GM23338 (cell line): ENCODE measurements at regions not wholly inside any gene's neighbourhood (a gene's known extent, or its start where the extent isn't known, plus 50 kb on each side); places are given as distances from the start of the nearest gene placed in this dataset.
A peak's percentile ranks its signal among the peaks of the same experiment; 100 is the strongest.

ENCODE experiments used
- ATAC-seq: fragments of 200-7000 bp; cut with Tn5 transposase; 3 replicates; pipeline ENCODE4 v1.9.1; 2020
- DNase-seq: peaks from one replicate; pipeline ENCODE4 v3.0.0-alpha.2; 2015; ENCODE audit warnings: low spot score
- H2AFZ ChIP-seq: fragments of 200-600 bp; sonication (generic); 2 replicates; pipeline ENCODE4 v1.8.0; 2016; ENCODE audit warnings: antibody characterized with exemption, mild to moderate bottlenecking, moderate library complexity
- H3F3A ChIP-seq: fragments of 200-600 bp; sonication (generic); replicated peaks from 2 replicates; pipeline ENCODE4 v1.8.0; 2017; ENCODE audit warnings: antibody characterized with exemption, mixed run types, low read depth
- H3K27ac ChIP-seq: fragments of 200-600 bp; sonication (generic); 2 replicates; pipeline ENCODE4 v1.6.1; 2016; ENCODE audit warnings: low read depth
- H3K27me3 ChIP-seq: fragments of 200-600 bp; sonication (generic); 2 replicates; pipeline ENCODE4 v1.8.0; 2016; ENCODE audit warnings: mild to moderate bottlenecking, mixed run types, moderate library complexity; ENCODE audit not compliant: insufficient read depth
- H3K36me3 ChIP-seq: fragments of 200-600 bp; sonication (generic); 2 replicates; pipeline ENCODE4 v1.8.0; 2016; ENCODE audit warnings: mild to moderate bottlenecking; ENCODE audit not compliant: insufficient read depth
- H3K4me1 ChIP-seq: fragments of 200-600 bp; sonication (generic); 2 replicates; pipeline ENCODE4 v1.8.0; 2016; ENCODE audit warnings: mild to moderate bottlenecking, moderate library complexity; ENCODE audit not compliant: insufficient read depth
- H3K4me2 ChIP-seq: fragments of 200-600 bp; sonication (generic); 2 replicates; pipeline ENCODE4 v1.7.1; 2017; ENCODE audit warnings: mixed run types
- H3K4me3 ChIP-seq: fragments of 200-600 bp; sonication (generic); 2 replicates; pipeline ENCODE4 v1.6.1; 2016; ENCODE audit warnings: mixed run types
- H3K79me2 ChIP-seq: fragments of 200-600 bp; sonication (generic); replicated peaks from 2 replicates; pipeline ENCODE4 v1.8.0; 2017; ENCODE audit warnings: mild to moderate bottlenecking; ENCODE audit not compliant: insufficient read depth
- H3K9me2 ChIP-seq: fragments of 200-600 bp; sonication (generic); 2 replicates; pipeline ENCODE4 v1.8.0; 2017; ENCODE audit not compliant: insufficient read depth
- H4K20me1 ChIP-seq: fragments of 200-600 bp; sonication (generic); replicated peaks from 2 replicates; pipeline ENCODE4 v1.8.0; 2017; ENCODE audit warnings: mild to moderate bottlenecking; ENCODE audit not compliant: insufficient read depth
- H3K27ac Mint-ChIP-seq: 2 replicates; pipeline ENCODE4 v1.8.0; 2020; ENCODE audit warnings: inconsistent platforms, mild to moderate bottlenecking, moderate library complexity, mixed read lengths
- H3K27me3 Mint-ChIP-seq: 3 replicates; pipeline ENCODE4 v1.8.0; 2022; ENCODE audit warnings: low read depth, mild to moderate bottlenecking, moderate library complexity, mixed read lengths, inconsistent platforms; ENCODE audit not compliant: insufficient read depth, poor library complexity
- H3K36me3 Mint-ChIP-seq: 3 replicates; pipeline ENCODE4 v1.8.0; 2021; ENCODE audit warnings: low read depth, mild to moderate bottlenecking, inconsistent platforms, moderate library complexity, mixed read lengths
- H3K4me1 Mint-ChIP-seq: 3 replicates; pipeline ENCODE4 v1.8.0; 2020; ENCODE audit warnings: mild to moderate bottlenecking, inconsistent platforms, mixed read lengths
- H3K4me3 Mint-ChIP-seq: 3 replicates; pipeline ENCODE4 v1.8.0; 2021; ENCODE audit warnings: moderate library complexity, mild to moderate bottlenecking, inconsistent platforms, mixed read lengths
- H3K9me3 Mint-ChIP-seq: 3 replicates; pipeline ENCODE4 v1.8.0; 2020; ENCODE audit warnings: moderate library complexity, mild to moderate bottlenecking, inconsistent platforms, mixed read lengths
- CREB1 ChIP-seq: fragments of 250-450 bp; sonication (Bioruptor Pico); IDR thresholded peaks from 2 replicates; pipeline ENCODE4 v1.5.0; 2020; ENCODE audit warnings: low read depth, mild to moderate bottlenecking, moderate library complexity
- EZH2phosphoT487 ChIP-seq: fragments of 200-600 bp; sonication (generic); IDR thresholded peaks from one replicate; pipeline ENCODE4 v1.8.1; 2018; ENCODE audit warnings: antibody characterized with exemption; ENCODE audit not compliant: unreplicated experiment
- JUNB ChIP-seq: IDR thresholded peaks from one replicate; pipeline ENCODE4 v1.6.1; 2016; ENCODE audit warnings: antibody characterized with exemption; ENCODE audit not compliant: unreplicated experiment
- NANOG ChIP-seq: IDR thresholded peaks from 2 replicates; pipeline ENCODE4 v1.6.1; 2016; ENCODE audit warnings: antibody characterized with exemption, borderline replicate concordance
- ZNF114 ChIP-seq: fragments of 250-450 bp; sonication (Bioruptor Pico); IDR thresholded peaks from 2 replicates; pipeline ENCODE4 v1.5.0; 2020; ENCODE audit warnings: mild to moderate bottlenecking, moderate library complexity
- TF ChIP-seq, protein P1 (sequence below): IDR thresholded peaks from 2 replicates; pipeline ENCODE4 v1.6.1; 2016; ENCODE audit warnings: antibody characterized with exemption
- TF ChIP-seq, protein P2 (sequence below): fragments of 250-450 bp; sonication (Bioruptor Pico); IDR thresholded peaks from 2 replicates; pipeline ENCODE4 v1.5.0; 2020; ENCODE audit warnings: mild to moderate bottlenecking, moderate library complexity

DNA sequence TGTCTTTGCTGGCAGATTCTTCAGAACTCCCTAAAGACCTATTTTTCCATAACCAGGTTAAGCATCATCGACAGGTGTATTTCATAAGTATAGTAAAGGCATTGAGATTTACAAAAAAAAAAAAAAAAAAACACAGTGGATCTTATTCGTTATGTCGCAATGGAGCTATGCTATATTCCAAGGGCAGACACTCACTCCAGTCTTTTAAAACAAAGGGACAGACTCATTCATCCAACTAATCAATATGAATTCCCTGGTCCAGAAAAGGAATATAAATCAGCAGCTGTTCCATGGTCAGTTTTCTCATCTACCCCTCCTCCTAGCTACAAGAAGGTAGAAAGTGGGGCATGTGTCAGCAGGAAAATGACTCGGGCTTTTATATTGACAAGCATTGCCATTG is 97.7 kb upstream of the MON1B start (continued):
- TF ChIP-seq, protein P1, sequence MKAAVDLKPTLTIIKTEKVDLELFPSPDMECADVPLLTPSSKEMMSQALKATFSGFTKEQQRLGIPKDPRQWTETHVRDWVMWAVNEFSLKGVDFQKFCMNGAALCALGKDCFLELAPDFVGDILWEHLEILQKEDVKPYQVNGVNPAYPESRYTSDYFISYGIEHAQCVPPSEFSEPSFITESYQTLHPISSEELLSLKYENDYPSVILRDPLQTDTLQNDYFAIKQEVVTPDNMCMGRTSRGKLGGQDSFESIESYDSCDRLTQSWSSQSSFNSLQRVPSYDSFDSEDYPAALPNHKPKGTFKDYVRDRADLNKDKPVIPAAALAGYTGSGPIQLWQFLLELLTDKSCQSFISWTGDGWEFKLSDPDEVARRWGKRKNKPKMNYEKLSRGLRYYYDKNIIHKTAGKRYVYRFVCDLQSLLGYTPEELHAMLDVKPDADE: no peak
- TF ChIP-seq CREB1 (CRISPR knock-in tag) (no peak), NANOG (no peak), EZH2phosphoT487 (no peak), JUNB (no peak)
- TF ChIP-seq, protein P2, sequence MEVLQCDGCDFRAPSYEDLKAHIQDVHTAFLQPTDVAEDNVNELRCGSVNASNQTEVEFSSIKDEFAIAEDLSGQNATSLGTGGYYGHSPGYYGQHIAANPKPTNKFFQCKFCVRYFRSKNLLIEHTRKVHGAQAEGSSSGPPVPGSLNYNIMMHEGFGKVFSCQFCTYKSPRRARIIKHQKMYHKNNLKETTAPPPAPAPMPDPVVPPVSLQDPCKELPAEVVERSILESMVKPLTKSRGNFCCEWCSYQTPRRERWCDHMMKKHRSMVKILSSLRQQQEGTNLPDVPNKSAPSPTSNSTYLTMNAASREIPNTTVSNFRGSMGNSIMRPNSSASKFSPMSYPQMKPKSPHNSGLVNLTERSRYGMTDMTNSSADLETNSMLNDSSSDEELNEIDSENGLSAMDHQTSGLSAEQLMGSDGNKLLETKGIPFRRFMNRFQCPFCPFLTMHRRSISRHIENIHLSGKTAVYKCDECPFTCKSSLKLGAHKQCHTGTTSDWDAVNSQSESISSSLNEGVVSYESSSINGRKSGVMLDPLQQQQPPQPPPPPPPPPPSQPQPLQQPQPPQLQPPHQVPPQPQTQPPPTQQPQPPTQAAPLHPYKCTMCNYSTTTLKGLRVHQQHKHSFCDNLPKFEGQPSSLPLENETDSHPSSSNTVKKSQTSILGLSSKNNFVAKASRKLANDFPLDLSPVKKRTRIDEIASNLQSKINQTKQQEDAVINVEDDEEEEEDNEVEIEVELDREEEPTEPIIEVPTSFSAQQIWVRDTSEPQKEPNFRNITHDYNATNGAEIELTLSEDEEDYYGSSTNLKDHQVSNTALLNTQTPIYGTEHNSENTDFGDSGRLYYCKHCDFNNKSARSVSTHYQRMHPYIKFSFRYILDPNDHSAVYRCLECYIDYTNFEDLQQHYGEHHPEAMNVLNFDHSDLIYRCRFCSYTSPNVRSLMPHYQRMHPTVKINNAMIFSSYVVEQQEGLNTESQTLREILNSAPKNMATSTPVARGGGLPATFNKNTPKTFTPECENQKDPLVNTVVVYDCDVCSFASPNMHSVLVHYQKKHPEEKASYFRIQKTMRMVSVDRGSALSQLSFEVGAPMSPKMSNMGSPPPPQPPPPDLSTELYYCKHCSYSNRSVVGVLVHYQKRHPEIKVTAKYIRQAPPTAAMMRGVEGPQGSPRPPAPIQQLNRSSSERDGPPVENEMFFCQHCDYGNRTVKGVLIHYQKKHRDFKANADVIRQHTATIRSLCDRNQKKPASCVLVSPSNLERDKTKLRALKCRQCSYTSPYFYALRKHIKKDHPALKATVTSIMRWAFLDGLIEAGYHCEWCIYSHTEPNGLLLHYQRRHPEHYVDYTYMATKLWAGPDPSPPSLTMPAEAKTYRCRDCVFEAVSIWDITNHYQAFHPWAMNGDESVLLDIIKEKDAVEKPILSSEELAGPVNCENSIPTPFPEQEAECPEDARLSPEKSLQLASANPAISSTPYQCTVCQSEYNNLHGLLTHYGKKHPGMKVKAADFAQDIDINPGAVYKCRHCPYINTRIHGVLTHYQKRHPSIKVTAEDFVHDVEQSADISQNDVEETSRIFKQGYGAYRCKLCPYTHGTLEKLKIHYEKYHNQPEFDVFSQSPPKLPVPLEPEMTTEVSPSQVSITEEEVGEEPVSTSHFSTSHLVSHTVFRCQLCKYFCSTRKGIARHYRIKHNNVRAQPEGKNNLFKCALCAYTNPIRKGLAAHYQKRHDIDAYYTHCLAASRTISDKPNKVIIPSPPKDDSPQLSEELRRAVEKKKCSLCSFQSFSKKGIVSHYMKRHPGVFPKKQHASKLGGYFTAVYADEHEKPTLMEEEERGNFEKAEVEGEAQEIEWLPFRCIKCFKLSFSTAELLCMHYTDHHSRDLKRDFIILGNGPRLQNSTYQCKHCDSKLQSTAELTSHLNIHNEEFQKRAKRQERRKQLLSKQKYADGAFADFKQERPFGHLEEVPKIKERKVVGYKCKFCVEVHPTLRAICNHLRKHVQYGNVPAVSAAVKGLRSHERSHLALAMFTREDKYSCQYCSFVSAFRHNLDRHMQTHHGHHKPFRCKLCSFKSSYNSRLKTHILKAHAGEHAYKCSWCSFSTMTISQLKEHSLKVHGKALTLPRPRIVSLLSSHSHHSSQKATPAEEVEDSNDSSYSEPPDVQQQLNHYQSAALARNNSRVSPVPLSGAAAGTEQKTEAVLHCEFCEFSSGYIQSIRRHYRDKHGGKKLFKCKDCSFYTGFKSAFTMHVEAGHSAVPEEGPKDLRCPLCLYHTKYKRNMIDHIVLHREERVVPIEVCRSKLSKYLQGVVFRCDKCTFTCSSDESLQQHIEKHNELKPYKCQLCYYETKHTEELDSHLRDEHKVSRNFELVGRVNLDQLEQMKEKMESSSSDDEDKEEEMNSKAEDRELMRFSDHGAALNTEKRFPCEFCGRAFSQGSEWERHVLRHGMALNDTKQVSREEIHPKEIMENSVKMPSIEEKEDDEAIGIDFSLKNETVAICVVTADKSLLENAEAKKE (CRISPR knock-in tag): no peak

DNA sequence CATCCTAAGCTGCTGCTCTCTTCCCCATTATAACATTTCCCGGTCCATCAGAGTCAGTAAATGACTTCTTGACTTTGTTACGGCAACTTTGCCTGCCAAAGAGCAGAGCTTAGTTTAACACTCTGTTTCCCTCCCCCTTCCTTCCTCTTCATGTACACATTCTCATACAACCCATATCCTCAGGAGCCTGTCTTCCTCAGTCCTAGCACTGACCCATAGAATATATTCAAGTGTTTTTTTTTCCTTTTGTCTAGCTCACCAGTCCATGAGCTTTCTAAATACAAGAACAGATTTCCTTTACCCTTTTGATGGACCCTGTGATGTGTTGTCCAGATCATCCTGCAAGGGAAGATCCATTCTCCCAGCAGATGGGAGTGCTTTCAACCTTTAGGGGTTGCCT is 97.0 kb upstream of the MON1B start:
- TF ChIP-seq ZNF114: no peak
- TF ChIP-seq, protein P1: no peak
- Histone ChIP-seq H2AFZ (peak overlapping the region; percentile 56), H3K4me1 (no peaks in the 10 kb centered on the region), H3K27me3 (no peaks in the 10 kb centered on the region), H4K20me1 (no peaks in the 10 kb centered on the region), H3K27ac (no peak overlapping the region), H3K79me2 (no peaks in the 10 kb centered on the region), H3K4me2 (no peak overlapping the region), H3K36me3 (no peaks in the 10 kb centered on the region), H3K9me2 (no peaks in the 10 kb centered on the region), H3F3A (no peaks in the 10 kb centered on the region), H3K4me3 (no peak overlapping the region)
- Mint-ChIP-seq H3K4me1 (no peaks in the 10 kb centered on the region), H3K27ac (0 out of 2 replicates have a peak overlapping the region, but pooled peaks have one; percentile 4), H3K9me3 (peaks cover 52% of the 10 kb centered on the region), H3K4me3 (no peak overlapping the region), H3K27me3 (peaks cover 3% of the 10 kb centered on the region), H3K36me3 (no peaks in the 10 kb centered on the region)
- ATAC-seq (no peak), DNase-seq (no peak)
